Smooth muscle cell of the brain vasculature (primary cell): ENCODE measurements at regions not wholly inside any gene's neighbourhood (a gene's known extent, or its start where the extent isn't known, plus 50 kb on each side); places are given as distances from the start of the nearest gene placed in this dataset.
"Not testable (repeated sequence)": the region's sequence is repeated elsewhere in the genome, so short reads cannot be mapped to it uniquely, and the experiment has no call there.

Source experiments
- DNase-seq: peaks from one replicate; pipeline ENCODE4 v3.0.0-alpha.2; 2012; ENCODE audit warnings: low read depth, low spot score

- no peak for DNase-seq
These were observed 166.8 kb downstream of the YIPF5 start for GRCh38 chr5:144003636-144004035.

GRCh38 chr5:144004146-144004545, 166.3 kb downstream of the YIPF5 start:
- no peak for DNase-seq

- DNase-seq: no peak
These were observed 165.7 kb downstream of the YIPF5 start for GRCh38 chr5:144004751-144005150.

- no peak for DNase-seq
These were observed 161.3 kb downstream of the YIPF5 start for GRCh38 chr5:144009116-144009515.

- DNase-seq: no peak
These were observed 159.1 kb downstream of the YIPF5 start for GRCh38 chr5:144011388-144011787.

- no peak for DNase-seq
These were observed 156.6 kb downstream of the YIPF5 start for GRCh38 chr5:144013816-144014215.

- DNase-seq: no peak
These were observed 154.5 kb downstream of the YIPF5 start for GRCh38 chr5:144015961-144016360.

- DNase-seq: no peak
These were observed 153.3 kb downstream of the YIPF5 start for GRCh38 chr5:144017119-144017518.

- no peak for DNase-seq
These were observed 152.8 kb downstream of the YIPF5 start for GRCh38 chr5:144017631-144018030.

GRCh38 chr5:144024090-144024489, 146.4 kb downstream of the YIPF5 start:
- no peak for DNase-seq

- no peak for DNase-seq
These were observed 145.9 kb downstream of the YIPF5 start for GRCh38 chr5:144024545-144024944.

- no peak for DNase-seq
These were observed 144.2 kb downstream of the YIPF5 start for GRCh38 chr5:144026286-144026685.

GRCh38 chr5:144028058-144028457, 142.4 kb downstream of the YIPF5 start:
- DNase-seq: no peak

- DNase-seq: peak; percentile 13
These were observed 141.8 kb downstream of the YIPF5 start for GRCh38 chr5:144028636-144029035.

- no peak for DNase-seq
These were observed 139.6 kb downstream of the YIPF5 start for GRCh38 chr5:144030904-144031303.

GRCh38 chr5:144032375-144032774, 138.1 kb downstream of the YIPF5 start:
- DNase-seq: no peak

GRCh38 chr5:144033486-144033885, 137.0 kb downstream of the YIPF5 start:
- no peak for DNase-seq

GRCh38 chr5:144035046-144035740, 135.3 kb downstream of the YIPF5 start:
- DNase-seq: peak; percentile 17

- peak; percentile 10 for DNase-seq
These were observed 134.0 kb downstream of the YIPF5 start for GRCh38 chr5:144036476-144036875.

- peak; percentile 17 for DNase-seq
These were observed 129.7 kb downstream of the YIPF5 start for GRCh38 chr5:144040615-144041305.

- DNase-seq: no peak
These were observed 128.3 kb downstream of the YIPF5 start for GRCh38 chr5:144042156-144042555.

- no peak for DNase-seq
These were observed 122.1 kb downstream of the YIPF5 start for GRCh38 chr5:144048259-144048856.

- DNase-seq: not testable (repeated sequence)
These were observed 115.1 kb downstream of the YIPF5 start for GRCh38 chr5:144055391-144055790.
